GM21515 (cell line): ENCODE measurements at regions not wholly inside any gene's neighbourhood (a gene's known extent, or its start where the extent isn't known, plus 50 kb on each side); places are given as distances from the start of the nearest gene placed in this dataset.

Experiments used
- ATAC-seq: cut with Tn5 transposase; IDR thresholded peaks from one replicate; pipeline ENCODE4 v1.9.1; 2021; ENCODE audit not compliant: unreplicated experiment

DNA sequence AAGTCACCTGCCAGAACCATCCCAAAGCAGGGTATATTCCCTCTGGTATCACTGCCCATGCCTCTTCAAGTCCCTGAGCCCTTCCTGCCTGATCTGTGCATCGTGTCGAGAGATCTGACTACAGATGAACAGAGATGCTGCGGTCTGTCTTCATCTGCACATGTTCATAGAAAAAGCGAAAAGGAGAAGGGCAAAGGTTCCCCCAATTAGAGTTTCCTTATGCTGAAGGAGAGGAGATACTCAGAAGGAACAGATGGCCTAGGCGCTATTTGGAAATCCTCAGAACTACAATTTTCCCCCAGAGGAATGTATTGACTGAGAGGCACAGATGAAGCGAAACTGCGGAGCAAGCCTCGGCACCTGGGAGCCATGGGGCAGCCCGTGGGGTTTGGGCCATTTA, 170.9 kb downstream of the SEC61B start:
- ATAC-seq = no peak

GRCh38 chr9:99393993-99394392, 171.9 kb downstream of the SEC61B start:
- no peak for ATAC-seq

DNA sequence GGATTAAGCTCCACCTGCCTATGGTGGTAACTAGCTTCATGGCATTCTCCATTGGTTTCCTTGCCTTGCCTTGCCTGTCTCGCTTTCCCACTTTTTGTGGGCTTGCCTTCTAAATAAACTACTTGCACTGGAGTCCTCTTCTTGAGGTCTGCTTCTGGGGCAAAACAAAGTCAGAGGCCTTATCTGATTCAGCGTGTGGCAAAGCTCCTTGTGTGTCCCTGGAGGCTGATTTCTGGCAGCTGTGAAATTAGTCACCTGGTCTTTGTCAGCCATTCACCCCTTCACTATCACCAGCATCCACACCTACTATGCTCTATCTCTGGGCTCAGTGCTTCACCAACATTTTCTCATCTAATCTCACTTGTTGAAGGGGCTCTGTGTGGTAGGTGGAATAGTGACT, 176.2 kb downstream of the SEC61B start:
- no peak for ATAC-seq

DNA sequence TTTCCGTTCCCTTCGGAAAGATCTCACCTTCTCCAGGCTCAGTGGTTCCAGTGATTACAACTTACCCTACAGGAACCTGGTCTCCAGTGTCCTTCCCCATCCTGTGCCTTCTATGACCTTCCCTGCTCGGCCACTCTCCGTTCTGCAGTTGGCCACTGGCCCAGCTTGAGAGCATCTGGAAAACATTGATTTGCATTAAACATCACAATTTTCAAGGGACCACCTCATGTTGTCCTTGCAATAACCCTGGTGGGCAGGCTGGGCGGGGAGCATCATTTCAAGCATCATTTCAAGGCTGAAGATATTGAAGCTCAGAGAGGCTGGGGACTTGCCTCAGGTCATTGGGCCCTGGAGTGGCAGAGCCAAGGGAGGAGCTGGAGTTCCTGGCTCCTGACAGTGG, 177.4 kb downstream of the SEC61B start:
- ATAC-seq = no peak

- ATAC-seq = no peak
Measured at GRCh38 chr9:99400184-99400731, 178.2 kb downstream of the SEC61B start.

DNA sequence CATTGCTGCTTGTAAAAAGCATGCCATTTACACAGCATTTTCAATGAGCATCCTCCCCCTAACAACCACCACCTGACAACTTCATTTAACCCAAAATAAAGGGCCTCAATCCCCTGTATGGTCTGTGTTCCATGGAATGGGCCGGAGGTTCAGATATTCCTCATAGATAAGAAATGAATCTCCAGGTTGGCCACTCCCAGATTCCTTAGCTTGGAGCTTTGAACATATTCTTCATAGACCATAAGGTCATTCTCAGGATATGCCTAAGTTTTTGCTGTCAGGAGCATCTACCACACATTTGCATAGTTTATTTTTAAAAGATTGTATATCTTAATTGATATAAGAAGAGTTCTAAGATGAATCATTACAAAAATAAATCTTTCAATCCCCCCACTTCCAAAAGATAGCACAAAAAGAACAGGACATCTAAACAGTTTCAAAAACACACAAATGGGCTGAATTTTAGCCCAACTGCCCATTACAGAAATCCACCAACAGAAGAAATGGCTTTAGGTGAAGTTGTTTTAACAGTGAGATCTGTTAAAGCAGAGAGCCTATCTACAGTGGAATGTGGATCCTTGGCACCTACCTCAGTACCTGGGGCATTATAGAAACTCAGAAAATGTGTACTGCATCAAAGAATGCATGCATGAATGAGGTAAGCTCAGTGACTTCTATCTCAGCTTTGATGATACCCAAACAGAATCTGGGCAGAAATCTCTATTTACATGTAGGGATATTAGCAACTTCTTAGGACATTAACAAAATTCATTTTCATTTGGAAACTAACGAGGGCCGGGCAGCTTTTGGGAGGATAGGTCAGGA, 179.8 kb downstream of the SEC61B start:
- no peak for ATAC-seq

- ATAC-seq = no peak
Measured at GRCh38 chr9:99403371-99403770, 181.3 kb downstream of the SEC61B start.

DNA sequence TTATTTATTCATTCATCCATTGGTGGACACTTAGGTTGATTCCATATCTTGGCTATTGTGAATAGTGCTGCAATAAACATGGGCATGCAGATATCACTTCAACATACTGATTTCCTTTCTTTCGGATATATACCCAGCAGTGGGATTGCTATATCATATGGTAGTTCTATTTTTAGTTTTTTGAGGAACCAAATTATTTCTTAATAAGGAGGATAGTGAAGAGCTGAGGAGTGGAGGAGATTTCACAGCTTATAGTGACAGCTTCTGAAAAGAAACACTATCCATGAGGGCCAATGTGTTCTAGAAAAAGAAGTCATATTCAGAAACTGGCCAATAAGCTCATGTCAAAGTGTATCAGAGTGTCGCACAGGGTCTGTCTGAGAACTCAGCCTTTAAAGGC, 183.3 kb downstream of the SEC61B start:
- ATAC-seq = no peak

DNA sequence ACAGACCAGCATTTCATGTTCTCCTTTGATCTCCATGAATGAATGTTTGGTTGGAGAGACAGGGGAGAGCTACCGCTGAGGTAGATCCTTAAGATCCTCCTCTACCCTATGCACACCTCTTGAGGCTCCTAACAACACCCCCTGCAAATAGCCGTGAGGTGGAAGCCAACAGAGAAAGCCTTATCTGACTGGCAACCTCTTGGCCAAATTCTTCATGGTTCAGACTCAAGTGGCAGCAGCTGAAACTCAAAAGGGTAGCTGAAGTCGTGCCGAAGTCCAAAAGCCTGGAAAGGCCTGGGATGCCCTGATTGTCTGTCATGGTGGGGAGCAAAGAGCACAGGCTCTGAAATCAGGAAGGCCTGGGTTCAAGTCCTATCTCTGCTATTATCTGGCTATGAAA, 184.9 kb downstream of the SEC61B start:
- no peak for ATAC-seq

DNA sequence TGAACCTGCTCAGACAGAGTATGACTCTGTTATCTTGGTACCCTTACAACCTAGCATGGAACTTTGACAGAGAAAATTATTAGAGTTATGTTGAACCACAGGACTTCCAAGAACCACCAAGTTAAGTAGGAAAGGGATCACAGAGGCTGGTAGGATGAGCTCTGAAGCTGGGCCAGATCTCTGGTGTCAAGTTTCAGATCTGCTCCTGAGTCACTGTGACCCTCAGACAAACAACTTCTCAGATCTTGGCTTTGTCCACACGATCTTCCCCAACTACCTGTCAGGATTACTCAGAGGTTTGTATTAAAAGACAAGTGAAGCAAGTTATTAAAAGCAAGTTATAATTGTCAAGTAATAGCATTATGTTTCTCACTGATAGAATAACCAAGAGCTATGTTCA, 189.0 kb downstream of the SEC61B start:
- no peak for ATAC-seq

- no peak for ATAC-seq
Measured at GRCh38 chr9:99411479-99412115, 189.5 kb downstream of the SEC61B start.

DNA sequence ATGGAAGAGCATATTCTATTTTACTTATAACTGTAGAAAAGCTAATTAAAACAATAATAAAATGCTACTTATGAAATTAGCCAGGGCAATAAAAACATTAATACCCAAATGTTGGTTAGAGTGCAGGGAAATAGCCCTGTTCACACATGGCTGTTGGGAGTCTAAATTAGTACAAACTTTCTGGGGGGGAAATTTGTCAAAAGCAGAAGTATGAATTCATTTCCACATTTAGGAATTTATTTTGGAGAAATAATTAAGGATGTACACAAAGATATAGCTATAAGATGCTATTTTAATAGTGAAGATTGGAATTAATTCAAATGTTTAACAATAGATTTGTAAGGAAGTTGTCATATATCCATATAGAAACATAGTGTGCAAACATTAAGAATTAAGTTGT, 190.5 kb downstream of the SEC61B start:
- no peak for ATAC-seq

DNA sequence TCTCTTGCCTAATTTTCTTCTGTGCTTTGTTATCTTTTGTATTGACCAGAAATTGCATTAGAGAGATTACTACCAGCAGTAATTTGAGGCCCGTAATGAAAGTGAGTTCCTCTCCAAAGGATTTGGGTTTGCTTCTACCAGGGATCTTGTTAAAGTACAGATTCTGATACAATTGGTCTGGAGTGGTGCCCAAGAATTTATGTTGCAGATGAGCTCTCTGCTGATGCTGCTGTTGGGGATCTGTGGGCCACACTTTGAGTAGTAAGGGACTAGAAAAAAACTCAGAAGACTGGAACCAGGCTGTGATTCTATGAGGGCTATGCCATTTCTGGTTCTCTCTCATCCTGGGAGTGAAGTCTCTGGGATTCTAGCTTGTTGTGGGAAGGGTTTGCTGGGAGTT, 192.2 kb downstream of the SEC61B start:
- no peak for ATAC-seq

DNA sequence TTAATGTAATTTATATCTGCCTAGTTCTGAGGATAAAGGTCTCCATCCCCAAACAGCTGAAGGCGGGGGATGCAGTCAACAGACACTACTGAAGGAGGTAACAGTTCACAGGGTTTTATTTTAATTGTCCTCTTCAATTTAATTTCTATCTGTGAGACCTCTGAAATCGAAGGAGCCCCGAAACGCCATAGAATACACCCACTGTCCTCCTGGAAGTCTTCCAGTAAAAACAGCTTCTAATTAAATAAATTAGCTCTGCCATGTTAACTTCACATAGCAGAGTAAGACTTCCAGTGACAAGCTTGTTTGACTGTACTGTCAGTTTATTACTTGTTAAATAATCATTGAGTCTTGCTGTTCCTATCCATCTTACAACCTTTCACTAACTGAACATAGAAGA, 193.5 kb downstream of the SEC61B start:
- no peak for ATAC-seq

- no peak for ATAC-seq
Measured at GRCh38 chr9:99416007-99416406, 193.9 kb downstream of the SEC61B start.

DNA sequence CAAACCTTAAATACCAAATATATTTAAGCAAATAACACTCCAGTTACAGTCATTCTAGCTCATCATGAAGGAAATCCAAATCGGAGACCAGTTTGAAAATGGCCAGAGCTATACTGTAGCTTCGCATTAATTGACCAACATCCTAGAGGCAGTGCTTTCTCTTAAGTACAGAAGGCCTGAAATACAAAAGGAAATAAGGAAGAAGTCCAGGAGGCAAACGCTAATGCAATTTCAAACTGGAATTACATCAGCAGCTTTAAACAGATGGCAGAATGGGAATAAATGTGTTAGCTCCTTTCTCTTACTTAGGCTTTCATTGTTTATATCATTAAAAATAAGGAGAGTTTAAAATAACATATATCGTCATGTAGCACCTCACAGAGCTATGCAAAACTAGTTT, 197.0 kb downstream of the SEC61B start:
- no peak for ATAC-seq

DNA sequence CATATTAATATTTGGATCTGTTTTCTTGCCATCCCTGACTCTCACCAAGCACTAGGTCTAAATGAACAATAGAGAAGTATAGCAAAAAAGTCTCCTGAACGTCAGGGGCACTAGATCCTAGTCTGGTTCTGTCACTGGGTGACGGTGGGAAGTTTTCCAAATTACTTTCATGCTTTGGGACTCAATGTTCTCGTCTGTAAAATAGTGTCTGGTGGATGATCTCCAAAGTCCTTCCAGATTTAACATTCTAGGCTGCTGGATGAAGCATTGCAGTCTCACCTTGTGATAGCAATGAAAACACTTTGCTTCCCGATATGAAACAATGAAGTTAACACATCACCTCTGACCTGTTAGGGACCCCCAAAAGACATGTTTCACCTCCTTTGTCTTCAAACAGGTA, 199.3 kb downstream of the SEC61B start:
- no peak for ATAC-seq

- no peak for ATAC-seq
Measured at GRCh38 chr9:99425124-99425523, 203.0 kb downstream of the SEC61B start.

GRCh38 chr9:99425923-99426842, 204.1 kb downstream of the SEC61B start:
- no peak for ATAC-seq

GRCh38 chr9:99427260-99427659, 205.2 kb downstream of the SEC61B start:
- no peak for ATAC-seq

GRCh38 chr9:99430301-99430700, 208.2 kb downstream of the SEC61B start:
- ATAC-seq = no peak
